ENCODE measurements at regions not wholly inside any gene's neighbourhood (a gene's known extent, or its start where the extent isn't known, plus 50 kb on each side); places are given as distances from the start of the nearest gene placed in this dataset.

GRCh38 chr16:27737513-27737912 lies 187.6 kb downstream of the KATNIP start:
- TF ChIP-seq CTCF (IDR thresholded peaks at IDR 0.05; ENCODE audit: control extremely low read depth, extremely low read depth, low read depth, missing control alignments): no peak
- ChIA-PET CTCF (no interaction called here), POLR2A (no interaction called here)
- DNase-seq (ENCODE audit: extremely low spot score): no peak
